ENCODE measurements at regions not wholly inside any gene's neighbourhood (a gene's known extent, or its start where the extent isn't known, plus 50 kb on each side); places are given as distances from the start of the nearest gene placed in this dataset.

DNA sequence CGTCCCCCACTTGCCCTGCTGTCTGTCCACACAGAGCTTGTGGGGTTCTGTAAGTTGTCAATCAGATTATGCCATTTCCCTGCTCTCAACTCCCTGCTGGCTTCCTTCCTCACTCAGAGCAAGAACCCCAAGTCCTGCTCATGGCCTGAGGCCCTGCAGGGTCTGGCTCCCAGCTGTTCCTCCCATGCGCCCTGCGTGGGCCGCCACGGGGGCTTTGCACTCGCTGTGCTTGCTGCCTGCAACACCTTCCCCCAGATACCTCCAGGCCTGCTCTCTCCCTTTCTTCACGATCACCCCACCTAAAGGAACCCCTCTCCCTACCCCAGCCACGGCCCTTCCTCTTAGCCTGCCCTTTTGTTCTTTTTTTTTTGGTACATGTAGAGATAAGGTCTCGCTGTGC, 234.6 kb downstream of the AACS start:
- Histone ChIP-seq H3K27ac (no peak overlapping the region), H3F3A (ENCODE audit: low read depth) (no peaks in the 10 kb centered on the region), H3K9me3 (ENCODE audit: low read depth) (no peaks in the 10 kb centered on the region), H3K36me3 (no peaks in the 10 kb centered on the region), H3K27me3 (no peaks in the 10 kb centered on the region), H3K4me3 (no peak overlapping the region), H3K9ac (no peak overlapping the region), H3K79me2 (ENCODE audit: low read depth) (no peaks in the 10 kb centered on the region), H2AFZ (replicated peaks) (no peak overlapping the region), H3K4me2 (no peak overlapping the region), H4K20me1 (ENCODE audit: low read depth) (no peaks in the 10 kb centered on the region), H3K4me1 (peaks cover 7% of the 10 kb centered on the region)
- Mint-ChIP-seq H3K9me3 (peaks cover 7% of the 10 kb centered on the region), H3K27me3 (ENCODE audit: insufficient read depth, low read depth) (peaks cover 4% of the 10 kb centered on the region), H3K27ac (peak overlapping the region; percentile 72), H3K4me1 (peaks cover 5% of the 10 kb centered on the region), H3K36me3 (no peaks in the 10 kb centered on the region), H3K4me3 (no peak overlapping the region)
- no peak for DNase-seq (ENCODE audit: low spot score)
- TF ChIP-seq, protein P1, sequence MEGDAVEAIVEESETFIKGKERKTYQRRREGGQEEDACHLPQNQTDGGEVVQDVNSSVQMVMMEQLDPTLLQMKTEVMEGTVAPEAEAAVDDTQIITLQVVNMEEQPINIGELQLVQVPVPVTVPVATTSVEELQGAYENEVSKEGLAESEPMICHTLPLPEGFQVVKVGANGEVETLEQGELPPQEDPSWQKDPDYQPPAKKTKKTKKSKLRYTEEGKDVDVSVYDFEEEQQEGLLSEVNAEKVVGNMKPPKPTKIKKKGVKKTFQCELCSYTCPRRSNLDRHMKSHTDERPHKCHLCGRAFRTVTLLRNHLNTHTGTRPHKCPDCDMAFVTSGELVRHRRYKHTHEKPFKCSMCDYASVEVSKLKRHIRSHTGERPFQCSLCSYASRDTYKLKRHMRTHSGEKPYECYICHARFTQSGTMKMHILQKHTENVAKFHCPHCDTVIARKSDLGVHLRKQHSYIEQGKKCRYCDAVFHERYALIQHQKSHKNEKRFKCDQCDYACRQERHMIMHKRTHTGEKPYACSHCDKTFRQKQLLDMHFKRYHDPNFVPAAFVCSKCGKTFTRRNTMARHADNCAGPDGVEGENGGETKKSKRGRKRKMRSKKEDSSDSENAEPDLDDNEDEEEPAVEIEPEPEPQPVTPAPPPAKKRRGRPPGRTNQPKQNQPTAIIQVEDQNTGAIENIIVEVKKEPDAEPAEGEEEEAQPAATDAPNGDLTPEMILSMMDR (IDR thresholded peaks at IDR 0.05): no peak
- TF ChIP-seq EZH2 (IDR thresholded peaks at IDR 0.05) (no peak), EZH2phosphoT487 (IDR thresholded peaks at IDR 0.05) (no peak)

DNA sequence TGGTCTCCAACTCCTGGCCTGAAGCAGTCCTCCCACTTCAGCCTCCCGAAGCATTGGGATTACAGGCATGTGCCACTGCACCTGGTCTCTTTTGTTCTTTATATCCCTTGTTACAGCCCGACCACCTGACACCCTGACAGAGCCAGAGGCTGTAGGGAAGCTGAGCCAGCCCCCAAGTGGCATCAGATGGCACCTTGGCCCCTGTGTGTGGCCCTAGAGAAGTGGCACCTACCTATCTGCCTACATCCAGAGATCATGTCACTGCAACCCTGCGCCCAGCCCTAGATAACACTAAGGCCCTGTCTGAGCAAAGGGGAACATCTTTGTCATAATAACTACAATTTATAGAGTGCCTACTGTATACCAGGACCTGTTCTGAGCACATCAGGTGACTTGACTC, 235.0 kb downstream of the AACS start:
- no peak for DNase-seq (ENCODE audit: low spot score)
- H3K27me3 ChIP-seq: no peaks in the 10 kb centered on the region
- H3F3A ChIP-seq (ENCODE audit: low read depth): no peaks in the 10 kb centered on the region
- Mint-ChIP-seq H3K4me3 (no peak overlapping the region), H3K27me3 (ENCODE audit: insufficient read depth, low read depth) (peaks cover 4% of the 10 kb centered on the region), H3K36me3 (no peaks in the 10 kb centered on the region), H3K9me3 (peaks cover 7% of the 10 kb centered on the region), H3K4me1 (peaks cover 5% of the 10 kb centered on the region), H3K27ac (peak overlapping the region; percentile 70)
- peaks cover 3% of the 10 kb centered on the region for H3K4me1 ChIP-seq
- no peaks in the 10 kb centered on the region for H3K36me3 ChIP-seq
- H3K9ac ChIP-seq: no peak overlapping the region
- TF ChIP-seq EZH2phosphoT487 (IDR thresholded peaks at IDR 0.05): no peak
- TF ChIP-seq, protein P1 (IDR thresholded peaks at IDR 0.05): no peak
- no peak for TF ChIP-seq EZH2 (IDR thresholded peaks at IDR 0.05)
- H4K20me1 ChIP-seq (ENCODE audit: low read depth): no peaks in the 10 kb centered on the region
- H3K79me2 ChIP-seq (ENCODE audit: low read depth): no peaks in the 10 kb centered on the region
- no peak overlapping the region for H3K27ac ChIP-seq
- no peaks in the 10 kb centered on the region for H3K9me3 ChIP-seq (ENCODE audit: low read depth)
- no peak overlapping the region for H3K4me3 ChIP-seq
- H2AFZ ChIP-seq (replicated peaks): no peak overlapping the region
- H3K4me2 ChIP-seq: no peak overlapping the region

DNA sequence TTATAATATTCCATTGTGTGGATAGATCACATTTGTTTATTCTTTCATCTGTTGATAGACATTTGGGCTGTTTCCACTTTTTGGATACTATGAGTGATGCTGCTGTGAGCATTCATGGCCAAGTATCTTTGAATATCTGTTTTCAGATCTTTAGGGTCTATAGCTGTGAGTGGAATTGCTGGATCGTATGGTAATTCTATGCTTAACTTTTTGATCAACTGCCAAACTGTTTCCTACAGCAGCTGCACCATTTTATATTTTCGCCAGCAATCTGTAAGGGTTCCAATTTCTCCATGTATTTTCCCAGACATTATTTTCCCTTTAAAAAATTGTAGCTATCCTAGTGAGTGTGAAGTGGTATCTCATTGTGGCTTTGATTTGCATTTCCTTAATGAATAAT, 238.1 kb downstream of the AACS start:
- TF ChIP-seq EZH2phosphoT487 (IDR thresholded peaks at IDR 0.05) (no peak), EZH2 (IDR thresholded peaks at IDR 0.05) (no peak)
- TF ChIP-seq, protein P1 (IDR thresholded peaks at IDR 0.05): no peak
- Histone ChIP-seq H3K27ac (no peak overlapping the region), H3K27me3 (no peaks in the 10 kb centered on the region), H2AFZ (replicated peaks) (no peak overlapping the region), H3K9ac (no peak overlapping the region), H3K4me1 (no peaks in the 10 kb centered on the region), H3F3A (ENCODE audit: low read depth) (no peaks in the 10 kb centered on the region), H4K20me1 (ENCODE audit: low read depth) (no peaks in the 10 kb centered on the region), H3K4me3 (no peak overlapping the region), H3K4me2 (no peak overlapping the region), H3K36me3 (no peaks in the 10 kb centered on the region), H3K9me3 (ENCODE audit: low read depth) (no peaks in the 10 kb centered on the region), H3K79me2 (ENCODE audit: low read depth) (no peaks in the 10 kb centered on the region)
- Mint-ChIP-seq H3K4me1 (no peaks in the 10 kb centered on the region), H3K4me3 (no peak overlapping the region), H3K36me3 (no peaks in the 10 kb centered on the region), H3K27ac (no peak overlapping the region), H3K9me3 (peaks cover 7% of the 10 kb centered on the region), H3K27me3 (ENCODE audit: insufficient read depth, low read depth) (peaks cover 7% of the 10 kb centered on the region)
- no peak for DNase-seq (ENCODE audit: low spot score)
